SU-DHL-6 (cell line): ENCODE measurements at regions not wholly inside any gene's neighbourhood (a gene's known extent, or its start where the extent isn't known, plus 50 kb on each side); places are given as distances from the start of the nearest gene placed in this dataset.

ENCODE experiments used
- H2AFZ ChIP-seq: fragments of 200-600 bp; sonication (generic); 2 replicates; pipeline ENCODE4 v1.6.1; 2014; ENCODE audit warnings: low read depth, mild to moderate bottlenecking, moderate library complexity, mixed read lengths, antibody characterized with exemption, low read length; ENCODE audit not compliant: severe bottlenecking
- H3F3A ChIP-seq: fragments of 200-600 bp; shearing (Covaris generic); 2 replicates; pipeline ENCODE4 v1.6.0; 2016; ENCODE audit warnings: antibody characterized with exemption, mild to moderate bottlenecking; ENCODE audit not compliant: insufficient read depth
- H3K27ac ChIP-seq: fragments of 200-600 bp; sonication (generic); 2 replicates; pipeline ENCODE4 v1.5.1; 2016; ENCODE audit warnings: low read depth, mild to moderate bottlenecking, low read length, moderate library complexity, mixed read lengths
- H3K27me3 ChIP-seq: fragments of 200-600 bp; sonication (generic), shearing (Covaris generic); 2 replicates; pipeline ENCODE4 v1.6.0; 2014; ENCODE audit warnings: mild to moderate bottlenecking, low read length
- H3K36me3 ChIP-seq: fragments of 200-600 bp; sonication (generic); 2 replicates; pipeline ENCODE4 v1.6.1; 2014; ENCODE audit warnings: mild to moderate bottlenecking, low read length, mixed read lengths
- H3K4me2 ChIP-seq: fragments of 300-600, 200-600 bp; shearing (Covaris generic), sonication (generic); 2 replicates; pipeline ENCODE4 v1.6.0; 2014; ENCODE audit warnings: low read length, low read depth, mild to moderate bottlenecking; ENCODE audit not compliant: poor library complexity, severe bottlenecking
- H3K4me3 ChIP-seq: fragments of 200-600 bp; sonication (generic); 2 replicates; pipeline ENCODE4 v1.5.1; 2014; ENCODE audit warnings: antibody characterized with exemption, low read length, mild to moderate bottlenecking, mixed read lengths; ENCODE audit not compliant: insufficient read depth, poor library complexity, severe bottlenecking
- H3K79me2 ChIP-seq: fragments of 200-600 bp; sonication (generic); 2 replicates; pipeline ENCODE4 v1.6.1; 2014; ENCODE audit warnings: mild to moderate bottlenecking, low read length, moderate library complexity; ENCODE audit not compliant: insufficient read depth
- H3K9ac ChIP-seq: fragments of 200-600 bp; sonication (generic); 2 replicates; pipeline ENCODE4 v1.7.0; 2014; ENCODE audit warnings: mild to moderate bottlenecking, low read length
- H3K9me2 ChIP-seq: fragments of 200-600 bp; sonication (generic); replicated peaks from 2 replicates; pipeline ENCODE4 v1.6.1; 2014; ENCODE audit warnings: low read length; ENCODE audit not compliant: insufficient read depth
- H3K9me3 ChIP-seq: fragments of 200-600 bp; sonication (generic); 2 replicates; pipeline ENCODE4 v1.6.1; 2014; ENCODE audit warnings: low read length, mixed read lengths; ENCODE audit not compliant: insufficient read depth
- H4K20me1 ChIP-seq: fragments of 200-600 bp; sonication (generic); 2 replicates; pipeline ENCODE4 v1.6.1; 2014; ENCODE audit warnings: low read depth, mild to moderate bottlenecking, antibody characterized with exemption, low read length, moderate library complexity, mixed read lengths
- EZH2phosphoT487 ChIP-seq: fragments of 200-600 bp; sonication (generic), shearing (Covaris generic); conservative IDR thresholded peaks from 2 replicates; pipeline ENCODE4 v1.6.1; 2018; ENCODE audit warnings: mild to moderate bottlenecking, antibody characterized with exemption, low read length, moderate library complexity, mixed read lengths
- TF ChIP-seq, protein P1 (sequence below): fragments of 200-600 bp; sonication (generic); IDR thresholded peaks from one replicate; pipeline ENCODE4 v1.5.1; 2017; ENCODE audit warnings: antibody characterized with exemption, mild to moderate bottlenecking, low read length, moderate library complexity; ENCODE audit not compliant: insufficient read depth, poor library complexity, severe bottlenecking

DNA sequence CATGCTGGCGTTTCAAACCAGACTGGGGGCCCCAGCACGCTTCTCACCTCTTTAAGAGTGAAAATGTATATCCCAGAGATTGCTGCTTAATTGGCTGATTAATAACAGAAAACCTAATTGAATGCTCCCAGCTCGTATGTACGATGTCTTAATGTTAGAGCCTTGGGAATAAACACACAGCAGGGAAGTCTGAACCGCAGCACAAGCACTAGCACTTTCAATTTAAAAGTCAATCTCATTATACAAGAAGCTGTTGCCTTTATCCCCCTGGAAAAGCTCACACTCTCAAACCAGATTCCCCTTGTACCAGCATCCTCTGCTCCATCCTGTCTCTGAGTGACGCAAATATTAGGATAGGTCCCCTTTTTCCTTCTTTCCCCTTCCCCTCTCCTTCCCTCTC, 449.1 kb downstream of the MN1 start:
- Histone ChIP-seq H3K79me2 (no peaks in the 10 kb centered on the region), H3K4me2 (no peak overlapping the region), H3K27me3 (no peaks in the 10 kb centered on the region), H3K27ac (no peak overlapping the region), H3K9me2 (no peaks in the 10 kb centered on the region), H3K9me3 (peaks cover 13% of the 10 kb centered on the region; the same call in 1 of the 2 replicates), H4K20me1 (no peaks in the 10 kb centered on the region), H3F3A (no peaks in the 10 kb centered on the region), H3K4me3 (no peak overlapping the region), H3K36me3 (no peaks in the 10 kb centered on the region), H2AFZ (no peak overlapping the region), H3K9ac (no peak overlapping the region)
- TF ChIP-seq, protein P1, sequence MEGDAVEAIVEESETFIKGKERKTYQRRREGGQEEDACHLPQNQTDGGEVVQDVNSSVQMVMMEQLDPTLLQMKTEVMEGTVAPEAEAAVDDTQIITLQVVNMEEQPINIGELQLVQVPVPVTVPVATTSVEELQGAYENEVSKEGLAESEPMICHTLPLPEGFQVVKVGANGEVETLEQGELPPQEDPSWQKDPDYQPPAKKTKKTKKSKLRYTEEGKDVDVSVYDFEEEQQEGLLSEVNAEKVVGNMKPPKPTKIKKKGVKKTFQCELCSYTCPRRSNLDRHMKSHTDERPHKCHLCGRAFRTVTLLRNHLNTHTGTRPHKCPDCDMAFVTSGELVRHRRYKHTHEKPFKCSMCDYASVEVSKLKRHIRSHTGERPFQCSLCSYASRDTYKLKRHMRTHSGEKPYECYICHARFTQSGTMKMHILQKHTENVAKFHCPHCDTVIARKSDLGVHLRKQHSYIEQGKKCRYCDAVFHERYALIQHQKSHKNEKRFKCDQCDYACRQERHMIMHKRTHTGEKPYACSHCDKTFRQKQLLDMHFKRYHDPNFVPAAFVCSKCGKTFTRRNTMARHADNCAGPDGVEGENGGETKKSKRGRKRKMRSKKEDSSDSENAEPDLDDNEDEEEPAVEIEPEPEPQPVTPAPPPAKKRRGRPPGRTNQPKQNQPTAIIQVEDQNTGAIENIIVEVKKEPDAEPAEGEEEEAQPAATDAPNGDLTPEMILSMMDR, result no peak
- TF ChIP-seq EZH2phosphoT487, result no peak

GRCh38 chr22:27358096-27358870, 443.3 kb downstream of the MN1 start:
- Histone ChIP-seq H3K4me3 (no peak overlapping the region), H3K27me3 (no peaks in the 10 kb centered on the region)

GRCh38 chr22:27370269-27370668, 431.3 kb downstream of the MN1 start:
- Histone ChIP-seq H3K4me2 (no peak overlapping the region), H3K36me3 (no peaks in the 10 kb centered on the region), H3K27me3 (no peaks in the 10 kb centered on the region), H3K9me2 (no peaks in the 10 kb centered on the region), H3K9ac (no peak overlapping the region), H2AFZ (no peak overlapping the region), H3K4me3 (no peak overlapping the region), H3F3A (no peaks in the 10 kb centered on the region), H3K27ac (no peak overlapping the region), H4K20me1 (no peaks in the 10 kb centered on the region), H3K79me2 (no peaks in the 10 kb centered on the region), H3K9me3 (no peaks in the 10 kb centered on the region)
- no peak for TF ChIP-seq EZH2phosphoT487
- TF ChIP-seq, protein P1, result no peak

More at GRCh38 chr22:27358096-27358870, 443.3 kb downstream of the MN1 start:
- H3K36me3 ChIP-seq, result no peaks in the 10 kb centered on the region
- no peaks in the 10 kb centered on the region for H3K79me2 ChIP-seq
- peaks cover 13% of the 10 kb centered on the region; the same call in 1 of the 2 replicates for H3K9me3 ChIP-seq
- H2AFZ ChIP-seq, result no peak overlapping the region
- H3K4me2 ChIP-seq, result no peak overlapping the region
- H4K20me1 ChIP-seq, result no peaks in the 10 kb centered on the region
- no peaks in the 10 kb centered on the region for H3F3A ChIP-seq
- no peaks in the 10 kb centered on the region for H3K9me2 ChIP-seq
- no peak overlapping the region for H3K27ac ChIP-seq
- TF ChIP-seq EZH2phosphoT487, result no peak
- TF ChIP-seq, protein P1, result no peak
- H3K9ac ChIP-seq, result no peak overlapping the region
